ENCODE measurements at regions not wholly inside any gene's neighbourhood (a gene's known extent, or its start where the extent isn't known, plus 50 kb on each side); places are given as distances from the start of the nearest gene placed in this dataset.

GRCh38 chr2:133846476-133846875 lies 278.2 kb upstream of the NCKAP5 start:
- Histone ChIP-seq H3K4ac (ENCODE audit: low read length) (no peak overlapping the region), H3K4me2 (ENCODE audit: insufficient read depth, low read length, poor library complexity, severe bottlenecking) (no peak overlapping the region), H3K27me3 (ENCODE audit: control insufficient read depth in 3 of 3, insufficient read depth in 3 of 3, low read depth in 1 of 3, low read length in 3 of 3) (no peaks in the 10 kb centered on the region), H3K9me3 (replicated peaks in 1 of 2; ENCODE audit: control insufficient read depth in 2 of 2, insufficient read depth in 1 of 2, low read depth in 1 of 2, low read length in 2 of 2) (no peaks in the 10 kb centered on the region), H3K23ac (ENCODE audit: low read depth, low read length, poor library complexity) (no peak overlapping the region), H3K4me1 (ENCODE audit: control insufficient read depth in 2 of 2, insufficient read depth in 1 of 2, low read depth in 1 of 2, low read length in 2 of 2) (peaks cover 5 to 8% of the 10 kb centered on the region in 2 donors), H4K91ac (ENCODE audit: low read depth, low read length, poor library complexity) (no peak overlapping the region), H4K8ac (ENCODE audit: low read depth, low read length) (no peak overlapping the region), H2BK5ac (ENCODE audit: low read length) (no peak overlapping the region), H3K18ac (ENCODE audit: low read length) (no peak overlapping the region), H3K36me3 (replicated peaks in 1 of 2; ENCODE audit: control insufficient read depth in 2 of 2, insufficient read depth in 2 of 2, low read length in 2 of 2) (no peaks in the 10 kb centered on the region), H3K27ac (replicated peaks; ENCODE audit: low read length) (no peak overlapping the region), H2BK12ac (ENCODE audit: low read length) (no peak overlapping the region), H3K4me3 (ENCODE audit: low read length in 2 of 2) (no peak overlapping the region), H2BK120ac (ENCODE audit: low read depth, low read length) (no peak overlapping the region), H2BK15ac (ENCODE audit: low read length) (no peak overlapping the region), H2AK5ac (ENCODE audit: low read depth, low read length) (no peak overlapping the region), H3K79me1 (ENCODE audit: low read depth, low read length) (no peaks in the 10 kb centered on the region), H3K14ac (ENCODE audit: low read length) (no peak overlapping the region), H3K9ac (ENCODE audit: low read depth, low read length, poor library complexity) (no peak overlapping the region), H2AFZ (ENCODE audit: low read length) (peak overlapping the region; percentile 77)
- WGBS, 2 donors (ENCODE audit: extremely low coverage in 2 of 2, insufficient read length in 2 of 2, insufficient replicate concordance in 1 of 2) = no CpG with 5 or more reads among the region's 4 CpGs
- DNase-seq (ENCODE audit: low spot score) = no peak

- no peak overlapping the region for H3K23ac ChIP-seq (ENCODE audit: low read depth, low read length, poor library complexity)
- no peaks in the 10 kb centered on the region for H3K27me3 ChIP-seq (ENCODE audit: control insufficient read depth in 3 of 3, insufficient read depth in 3 of 3, low read depth in 1 of 3, low read length in 3 of 3)
- no peak overlapping the region for H3K18ac ChIP-seq (ENCODE audit: low read length)
- H2AK5ac ChIP-seq (ENCODE audit: low read depth, low read length) = no peak overlapping the region
- no peak overlapping the region for H2BK12ac ChIP-seq (ENCODE audit: low read length)
- H3K79me1 ChIP-seq (ENCODE audit: low read depth, low read length) = no peaks in the 10 kb centered on the region
- no peaks in the 10 kb centered on the region for H3K9me3 ChIP-seq (replicated peaks in 1 of 2; ENCODE audit: control insufficient read depth in 2 of 2, insufficient read depth in 1 of 2, low read depth in 1 of 2, low read length in 2 of 2)
- H4K91ac ChIP-seq (ENCODE audit: low read depth, low read length, poor library complexity) = no peak overlapping the region
- no peak overlapping the region for H3K4me2 ChIP-seq (ENCODE audit: insufficient read depth, low read length, poor library complexity, severe bottlenecking)
- H3K27ac ChIP-seq (replicated peaks; ENCODE audit: low read length) = no peak overlapping the region
- H3K14ac ChIP-seq (ENCODE audit: low read length) = no peak overlapping the region
- no peak overlapping the region for H2BK15ac ChIP-seq (ENCODE audit: low read length)
- H2BK120ac ChIP-seq (ENCODE audit: low read depth, low read length) = no peak overlapping the region
- H3K4me1 ChIP-seq (ENCODE audit: control insufficient read depth in 2 of 2, insufficient read depth in 1 of 2, low read depth in 1 of 2, low read length in 2 of 2) = peaks cover 3 to 5% of the 10 kb centered on the region in 2 donors
- WGBS, 2 donors (ENCODE audit: extremely low coverage in 2 of 2, insufficient read length in 2 of 2, insufficient replicate concordance in 1 of 2) = no CpG with 5 or more reads among the region's 5 CpGs
- no peak overlapping the region for H3K4me3 ChIP-seq (ENCODE audit: low read length in 2 of 2)
- no peak overlapping the region for H2BK5ac ChIP-seq (ENCODE audit: low read length)
- no peak overlapping the region for H3K9ac ChIP-seq (ENCODE audit: low read depth, low read length, poor library complexity)
- H2AFZ ChIP-seq (ENCODE audit: low read length) = no peak overlapping the region
- H3K4ac ChIP-seq (ENCODE audit: low read length) = no peak overlapping the region
- no peaks in the 10 kb centered on the region for H3K36me3 ChIP-seq (replicated peaks in 1 of 2; ENCODE audit: control insufficient read depth in 2 of 2, insufficient read depth in 2 of 2, low read length in 2 of 2)
- H4K8ac ChIP-seq (ENCODE audit: low read depth, low read length) = no peak overlapping the region
- DNase-seq (ENCODE audit: low spot score) = no peak
Measured at GRCh38 chr2:133847591-133847990, 279.3 kb upstream of the NCKAP5 start.

GRCh38 chr2:133848111-133848649 lies 279.9 kb upstream of the NCKAP5 start:
- DNase-seq (ENCODE audit: low spot score) = no peak
- Histone ChIP-seq H2BK12ac (ENCODE audit: low read length) (no peak overlapping the region), H4K91ac (ENCODE audit: low read depth, low read length, poor library complexity) (no peak overlapping the region), H3K4me2 (ENCODE audit: insufficient read depth, low read length, poor library complexity, severe bottlenecking) (no peak overlapping the region), H3K9me3 (replicated peaks in 1 of 2; ENCODE audit: control insufficient read depth in 2 of 2, insufficient read depth in 1 of 2, low read depth in 1 of 2, low read length in 2 of 2) (peaks cover 2 to 3% of the 10 kb centered on the region in 2 donors), H3K14ac (ENCODE audit: low read length) (no peak overlapping the region), H3K27ac (replicated peaks; ENCODE audit: low read length) (no peak overlapping the region), H2BK120ac (ENCODE audit: low read depth, low read length) (no peak overlapping the region), H3K4ac (ENCODE audit: low read length) (no peak overlapping the region), H2BK5ac (ENCODE audit: low read length) (no peak overlapping the region), H3K9ac (ENCODE audit: low read depth, low read length, poor library complexity) (no peak overlapping the region), H2AK5ac (ENCODE audit: low read depth, low read length) (no peak overlapping the region), H3K79me1 (ENCODE audit: low read depth, low read length) (no peaks in the 10 kb centered on the region), H3K18ac (ENCODE audit: low read length) (no peak overlapping the region), H3K23ac (ENCODE audit: low read depth, low read length, poor library complexity) (no peak overlapping the region), H3K36me3 (replicated peaks in 1 of 2; ENCODE audit: control insufficient read depth in 2 of 2, insufficient read depth in 2 of 2, low read length in 2 of 2) (no peaks in the 10 kb centered on the region), H3K4me3 (ENCODE audit: low read length in 2 of 2) (no peak overlapping the region), H3K4me1 (ENCODE audit: control insufficient read depth in 2 of 2, insufficient read depth in 1 of 2, low read depth in 1 of 2, low read length in 2 of 2) (peaks cover 2 to 3% of the 10 kb centered on the region in 2 donors), H3K27me3 (ENCODE audit: control insufficient read depth in 3 of 3, insufficient read depth in 3 of 3, low read depth in 1 of 3, low read length in 3 of 3) (no peaks in the 10 kb centered on the region), H4K8ac (ENCODE audit: low read depth, low read length) (no peak overlapping the region), H2AFZ (ENCODE audit: low read length) (no peak overlapping the region), H2BK15ac (ENCODE audit: low read length) (no peak overlapping the region)
- WGBS, 2 donors (ENCODE audit: extremely low coverage in 2 of 2, insufficient read length in 2 of 2, insufficient replicate concordance in 1 of 2) = no CpG with 5 or more reads among the region's 4 CpGs

- Histone ChIP-seq H2BK12ac (ENCODE audit: low read length) (no peak overlapping the region), H2AK5ac (ENCODE audit: low read depth, low read length) (no peak overlapping the region), H3K18ac (ENCODE audit: low read length) (no peak overlapping the region), H2BK120ac (ENCODE audit: low read depth, low read length) (no peak overlapping the region), H3K36me3 (replicated peaks in 1 of 2; ENCODE audit: control insufficient read depth in 2 of 2, insufficient read depth in 2 of 2, low read length in 2 of 2) (no peaks in the 10 kb centered on the region), H2AFZ (ENCODE audit: low read length) (no peak overlapping the region), H3K9me3 (replicated peaks in 1 of 2; ENCODE audit: control insufficient read depth in 2 of 2, insufficient read depth in 1 of 2, low read depth in 1 of 2, low read length in 2 of 2) (peaks cover 2 to 7% of the 10 kb centered on the region in 2 donors), H3K14ac (ENCODE audit: low read length) (no peak overlapping the region), H3K4me2 (ENCODE audit: insufficient read depth, low read length, poor library complexity, severe bottlenecking) (no peak overlapping the region), H3K27me3 (ENCODE audit: control insufficient read depth in 3 of 3, insufficient read depth in 3 of 3, low read depth in 1 of 3, low read length in 3 of 3) (no peaks in the 10 kb centered on the region), H4K91ac (ENCODE audit: low read depth, low read length, poor library complexity) (no peak overlapping the region), H3K79me1 (ENCODE audit: low read depth, low read length) (no peaks in the 10 kb centered on the region), H3K4me1 (ENCODE audit: control insufficient read depth in 2 of 2, insufficient read depth in 1 of 2, low read depth in 1 of 2, low read length in 2 of 2) (peaks cover 0 to 3% of the 10 kb centered on the region in 2 donors), H3K9ac (ENCODE audit: low read depth, low read length, poor library complexity) (no peak overlapping the region), H3K4me3 (ENCODE audit: low read length in 2 of 2) (no peak overlapping the region), H3K4ac (ENCODE audit: low read length) (no peak overlapping the region), H4K8ac (ENCODE audit: low read depth, low read length) (no peak overlapping the region), H3K23ac (ENCODE audit: low read depth, low read length, poor library complexity) (no peak overlapping the region), H2BK15ac (ENCODE audit: low read length) (no peak overlapping the region), H3K27ac (replicated peaks; ENCODE audit: low read length) (no peak overlapping the region), H2BK5ac (ENCODE audit: low read length) (no peak overlapping the region)
- DNase-seq (ENCODE audit: low spot score) = no peak
- no CpG with 5 or more reads among the region's 1 CpG for WGBS, 2 donors (ENCODE audit: extremely low coverage in 2 of 2, insufficient read length in 2 of 2, insufficient replicate concordance in 1 of 2)
Measured at GRCh38 chr2:133849341-133849740, 281.1 kb upstream of the NCKAP5 start.

Measured in neuronal stem cell (in vitro differentiated cells).